GM10266 (cell line): ENCODE measurements at regions not wholly inside any gene's neighbourhood (a gene's known extent, or its start where the extent isn't known, plus 50 kb on each side); places are given as distances from the start of the nearest gene placed in this dataset.

Source experiments
- DNase-seq: peaks from one replicate; pipeline ENCODE4 v3.0.0; 2012; ENCODE audit errors: extremely low spot score
- CTCF ChIP-seq: IDR thresholded peaks from 2 replicates; pipeline ENCODE4 v1.5.1; 2012; ENCODE audit warnings: mild to moderate bottlenecking, low read depth; ENCODE audit not compliant: control insufficient read depth, insufficient read depth; ENCODE audit errors: missing control alignments

DNA sequence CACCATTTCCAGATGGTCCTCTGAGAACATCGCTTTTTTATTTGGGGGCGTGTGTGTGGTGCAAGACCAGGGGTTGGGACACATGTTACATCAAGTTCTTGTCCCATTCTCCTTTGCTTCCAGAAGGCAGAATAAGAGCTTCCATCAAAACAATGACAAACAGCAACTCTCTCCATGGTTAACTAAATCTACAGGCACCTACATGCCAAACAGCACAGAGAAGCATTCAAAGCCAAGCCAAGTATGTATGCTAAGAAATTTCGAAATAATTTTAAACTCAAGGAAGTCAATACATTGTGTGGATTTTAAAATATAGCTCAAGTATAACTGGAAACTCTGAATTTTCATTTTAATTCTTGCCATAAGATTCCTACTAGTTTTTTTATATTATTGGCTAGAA, 105.6 kb downstream of the SEC61B start:
- TF ChIP-seq CTCF: no peak
- no peak for DNase-seq

- DNase-seq: peak; percentile 29
- TF ChIP-seq CTCF: no peak
Observed at GRCh38 chr9:99335280-99335679, 113.2 kb downstream of the SEC61B start.

DNA sequence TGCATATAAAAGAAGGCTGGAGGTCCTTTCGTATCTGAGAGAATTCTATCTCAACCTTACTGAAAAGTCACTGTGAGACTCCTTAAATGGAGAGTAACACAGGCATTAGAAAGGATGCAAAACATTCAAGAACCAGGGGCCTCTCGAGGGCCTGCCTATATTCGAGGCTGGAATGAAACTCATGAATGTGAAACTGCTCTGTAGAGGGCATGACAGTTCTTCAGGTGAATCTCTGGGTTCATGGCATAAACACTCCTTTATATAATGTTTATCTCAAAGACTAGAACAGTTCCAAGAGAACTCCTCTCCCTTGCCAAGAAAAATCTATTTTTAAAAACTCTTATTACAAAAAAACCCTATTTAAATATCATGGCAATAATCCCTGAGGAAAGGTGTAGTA, 113.9 kb downstream of the SEC61B start:
- DNase-seq: no peak
- TF ChIP-seq CTCF: no peak

DNA sequence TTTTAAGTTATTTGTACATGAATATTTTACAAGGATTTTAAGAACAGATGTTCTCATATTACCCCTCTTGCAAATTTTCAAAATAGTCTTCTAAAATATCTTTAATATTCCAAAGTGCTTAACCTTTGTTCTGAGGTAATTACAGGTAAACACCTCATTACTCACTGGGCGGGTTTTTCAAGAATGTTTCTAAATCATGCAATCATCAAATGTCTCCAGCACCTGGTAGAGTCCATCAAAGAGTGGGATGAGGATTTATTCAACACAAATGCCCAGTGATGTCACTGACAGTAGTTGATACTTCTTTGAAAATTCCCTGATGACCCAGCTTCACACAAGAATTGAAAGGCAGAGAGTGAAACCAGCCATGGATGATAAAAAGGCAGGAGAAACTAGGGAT, 114.4 kb downstream of the SEC61B start:
- no peak for TF ChIP-seq CTCF
- no peak for DNase-seq

- DNase-seq: no peak
Observed at GRCh38 chr9:99340281-99340680, 118.2 kb downstream of the SEC61B start.

DNA sequence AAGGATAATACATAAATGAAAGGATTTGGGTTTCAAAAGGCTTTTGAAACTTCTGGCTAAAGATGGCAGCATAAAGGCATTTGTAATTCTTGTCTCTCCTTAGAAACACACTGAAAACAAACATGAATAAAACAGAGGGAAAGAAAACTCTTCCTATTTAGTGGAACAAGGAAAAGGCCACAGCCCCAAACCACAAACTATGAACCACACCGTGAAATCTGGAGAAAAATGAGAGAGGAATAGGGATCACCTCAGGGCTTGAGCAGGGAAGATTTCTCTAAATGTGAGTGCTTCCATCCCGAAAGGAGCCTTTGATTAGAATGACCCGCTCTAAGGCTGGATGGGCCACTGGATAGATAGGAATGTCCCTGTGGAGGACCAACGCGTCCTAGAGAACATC, 119.6 kb downstream of the SEC61B start:
- no peak for TF ChIP-seq CTCF
- DNase-seq: no peak

More at GRCh38 chr9:99340281-99340680, 118.2 kb downstream of the SEC61B start:
- TF ChIP-seq CTCF: no peak

- no peak for DNase-seq
- no peak for TF ChIP-seq CTCF
Observed at GRCh38 chr9:99345451-99345850, 123.4 kb downstream of the SEC61B start.

- no peak for TF ChIP-seq CTCF
- DNase-seq: no peak
Observed at GRCh38 chr9:99345942-99346341, 123.9 kb downstream of the SEC61B start.
